Erythroblast (primary cell): ENCODE measurements at regions not wholly inside any gene's neighbourhood (a gene's known extent, or its start where the extent isn't known, plus 50 kb on each side); places are given as distances from the start of the nearest gene placed in this dataset.

Experiments used
- DNase-seq, 2 experiments: peaks; one replicate each; lab custom pipeline; 2025; lab: John Stamatoyannopoulos, UW
- GATA1 ChIP-seq: IDR thresholded peaks from 2 replicates; pipeline ENCODE4 v1.6.1; 2011; ENCODE audit warnings: low read depth, mild to moderate bottlenecking, control low read depth, low read length, moderate library complexity
- POLR2A ChIP-seq: IDR thresholded peaks from 2 replicates; pipeline ENCODE4 v1.6.1; 2011; ENCODE audit warnings: mild to moderate bottlenecking, low read length

GRCh38 chr11:97739932-97740800 lies 1280.6 kb upstream of the CNTN5 start:
- no peak for DNase-seq
- TF ChIP-seq POLR2A, result no peak

DNA sequence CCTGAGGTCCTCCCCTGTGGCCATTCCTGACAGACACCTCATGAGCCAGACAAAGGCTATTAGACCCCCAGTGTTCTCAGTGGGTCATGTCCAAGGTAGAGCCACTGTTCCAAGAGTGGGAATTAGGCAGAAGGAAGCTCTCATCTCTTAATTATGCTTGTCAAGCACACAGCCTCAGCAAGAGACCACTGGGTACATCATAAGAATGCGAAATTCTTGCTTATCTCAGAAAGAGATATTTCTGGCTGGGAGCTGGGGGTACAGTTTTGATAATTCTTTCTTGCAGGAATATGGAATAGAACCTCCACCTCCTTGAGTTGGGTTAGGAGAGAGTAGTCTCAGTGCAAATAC lies 1280.0 kb upstream of the CNTN5 start:
- DNase-seq, result no peak
- no peak for TF ChIP-seq POLR2A
- no peak for TF ChIP-seq GATA1

GRCh38 chr11:97742717-97743116 lies 1278.0 kb upstream of the CNTN5 start:
- no peak for DNase-seq
- TF ChIP-seq GATA1, result no peak
- no peak for TF ChIP-seq POLR2A

- peak in 1 of 2 experiments; percentile 6 for DNase-seq
- no peak for TF ChIP-seq POLR2A
- no peak for TF ChIP-seq GATA1
Measured at GRCh38 chr11:97743205-97743742, 1277.5 kb upstream of the CNTN5 start.

GRCh38 chr11:97745515-97746050 lies 1275.2 kb upstream of the CNTN5 start:
- DNase-seq, result no peak
- TF ChIP-seq POLR2A (no peak), GATA1 (no peak)

- TF ChIP-seq POLR2A (no peak), GATA1 (no peak)
- no peak for DNase-seq
Measured at GRCh38 chr11:97746818-97747217, 1273.9 kb upstream of the CNTN5 start.

- DNase-seq, result no peak
- no peak for TF ChIP-seq GATA1
- TF ChIP-seq POLR2A, result no peak
Measured at GRCh38 chr11:97751405-97751804, 1269.3 kb upstream of the CNTN5 start.

DNA sequence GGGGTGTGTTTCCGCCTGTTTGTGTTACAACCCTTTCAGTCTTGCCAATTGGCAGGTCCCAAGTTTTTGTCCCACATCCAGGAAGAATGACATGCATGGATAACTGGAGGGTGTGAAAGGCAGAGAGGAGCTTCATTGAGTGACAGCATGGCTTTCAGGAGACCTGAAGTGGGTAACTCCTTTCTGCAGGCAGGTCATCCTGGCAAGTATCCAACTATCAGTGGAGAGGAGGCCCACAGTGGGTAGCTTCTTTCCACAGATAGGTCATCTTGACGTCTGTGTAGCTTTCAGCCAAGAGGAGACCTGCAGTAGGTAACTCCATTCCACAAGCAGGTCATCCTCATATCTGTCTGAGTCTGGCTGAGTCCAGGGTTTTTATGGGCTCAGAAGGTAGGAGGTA lies 1268.8 kb upstream of the CNTN5 start:
- peak; percentile 5 to 17 for DNase-seq

DNA sequence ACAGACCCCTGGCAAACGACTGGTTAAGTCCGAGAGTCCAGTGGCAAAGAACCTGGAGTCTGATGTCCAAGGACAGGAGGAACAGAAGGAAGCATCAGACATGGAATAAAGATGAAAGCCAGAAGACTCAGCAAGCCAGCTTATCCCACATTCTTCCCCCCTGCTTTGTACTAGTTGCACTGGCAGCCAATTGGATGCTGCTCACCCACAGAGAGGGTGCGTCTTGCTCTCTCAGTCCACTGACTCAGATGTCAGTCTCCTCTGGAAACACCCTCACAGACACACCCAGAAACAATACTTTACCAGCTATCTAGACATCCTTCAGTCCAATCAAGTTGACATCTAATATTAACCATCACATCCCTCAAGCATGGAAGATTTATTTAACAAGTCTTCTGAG lies 1265.8 kb upstream of the CNTN5 start:
- no peak for DNase-seq
- TF ChIP-seq POLR2A (no peak), GATA1 (no peak)

More for the DNA sequence above, 1268.8 kb upstream of the CNTN5 start:
- no peak for TF ChIP-seq POLR2A
- no peak for TF ChIP-seq GATA1

DNA sequence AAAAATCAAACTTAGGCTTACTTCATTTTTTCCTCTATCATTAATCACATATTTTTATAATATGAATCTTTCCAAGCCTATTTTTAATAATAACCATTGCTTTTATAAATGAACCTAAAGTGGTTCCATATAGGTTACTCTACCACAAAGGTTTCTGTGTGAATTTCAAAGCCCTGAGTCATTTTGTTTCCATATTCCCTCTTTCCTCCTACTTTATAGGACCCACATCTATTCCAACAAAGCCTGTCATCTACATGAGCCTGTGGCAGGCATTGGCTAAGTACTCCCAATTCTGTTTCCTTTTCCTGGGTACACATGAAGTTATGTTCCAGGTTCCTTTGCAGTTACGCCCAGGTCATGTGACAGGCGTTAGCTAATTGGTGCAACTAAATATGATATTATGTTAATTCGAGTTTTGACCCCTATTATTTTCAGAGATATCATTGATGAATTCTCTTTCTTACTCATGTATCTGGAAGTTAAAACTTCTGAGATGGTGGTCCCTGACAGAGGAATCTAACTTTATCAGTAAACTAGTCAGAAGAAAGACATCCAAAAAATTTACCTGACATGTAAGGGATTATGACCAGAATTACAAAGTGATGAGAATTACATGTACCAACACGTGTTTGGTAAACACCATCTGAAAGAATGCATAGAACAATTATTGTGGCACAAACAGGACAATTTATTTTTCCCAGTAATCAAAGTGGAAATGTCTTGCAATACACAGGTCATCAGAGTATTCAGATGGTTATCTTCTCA lies 1264.0 kb upstream of the CNTN5 start:
- no peak for DNase-seq
- TF ChIP-seq GATA1, result no peak
- no peak for TF ChIP-seq POLR2A

- DNase-seq, result no peak
- TF ChIP-seq POLR2A (no peak), GATA1 (no peak)
Measured at GRCh38 chr11:97761175-97761574, 1259.6 kb upstream of the CNTN5 start.

DNA sequence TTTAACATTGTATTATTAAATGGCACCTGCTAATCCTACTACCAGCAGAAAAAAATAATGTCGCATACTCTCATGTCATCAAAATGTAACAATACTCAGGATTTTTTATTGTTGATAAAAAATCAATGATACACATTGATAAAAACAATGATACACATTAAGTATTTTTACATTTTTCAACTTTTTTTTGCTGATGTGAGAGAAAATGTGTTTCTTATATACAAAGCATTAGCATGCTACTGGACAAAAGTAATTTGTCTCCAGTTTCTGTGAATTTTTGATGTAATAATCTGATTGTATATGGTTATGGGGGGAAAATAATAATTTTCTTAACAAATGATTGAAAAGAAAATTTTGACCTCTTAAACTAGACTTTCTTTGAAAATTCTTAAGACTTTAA lies 1256.6 kb upstream of the CNTN5 start:
- DNase-seq, result no peak
- TF ChIP-seq GATA1, result no peak
- TF ChIP-seq POLR2A, result no peak

DNA sequence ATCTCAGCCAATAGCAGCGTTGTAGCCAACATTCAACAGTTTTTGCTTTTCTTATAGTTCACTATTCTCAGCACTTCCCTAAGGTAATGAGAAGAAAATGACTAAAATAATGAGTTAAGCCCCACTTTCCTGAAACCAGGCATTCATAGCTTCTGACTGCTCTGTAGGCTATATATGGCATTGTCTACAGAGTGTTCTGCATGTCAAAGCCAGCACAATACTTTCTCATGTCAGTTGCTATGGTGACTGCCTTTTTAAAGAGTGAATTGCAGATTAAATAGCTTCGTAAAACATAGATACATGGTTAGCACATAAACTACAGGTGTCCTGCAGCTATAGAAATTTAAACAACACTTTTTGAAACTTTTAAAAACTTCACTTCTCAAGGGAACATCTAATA lies 1256.1 kb upstream of the CNTN5 start:
- no peak for DNase-seq
- TF ChIP-seq POLR2A, result no peak
- TF ChIP-seq GATA1, result no peak

DNA sequence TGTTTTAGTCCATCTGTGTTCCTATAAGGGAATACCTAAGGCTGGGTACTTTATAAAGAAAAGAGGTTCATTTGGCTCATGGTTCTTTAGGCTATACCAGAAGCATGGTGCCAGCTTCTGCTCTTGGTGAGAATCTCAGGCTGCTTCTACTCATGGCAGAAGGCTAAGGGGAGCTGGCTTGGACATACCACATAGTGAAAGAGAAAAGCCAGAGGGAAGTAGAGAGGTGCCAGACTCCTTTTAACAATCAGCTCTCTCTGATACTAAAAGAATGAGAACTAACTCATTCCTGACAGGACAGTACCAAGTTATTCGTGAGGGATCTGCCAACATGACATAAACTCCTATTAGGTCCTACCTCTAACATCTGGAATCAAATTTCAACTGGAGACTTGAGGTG lies 1250.2 kb upstream of the CNTN5 start:
- TF ChIP-seq POLR2A (no peak), GATA1 (no peak)
- DNase-seq, result no peak

DNA sequence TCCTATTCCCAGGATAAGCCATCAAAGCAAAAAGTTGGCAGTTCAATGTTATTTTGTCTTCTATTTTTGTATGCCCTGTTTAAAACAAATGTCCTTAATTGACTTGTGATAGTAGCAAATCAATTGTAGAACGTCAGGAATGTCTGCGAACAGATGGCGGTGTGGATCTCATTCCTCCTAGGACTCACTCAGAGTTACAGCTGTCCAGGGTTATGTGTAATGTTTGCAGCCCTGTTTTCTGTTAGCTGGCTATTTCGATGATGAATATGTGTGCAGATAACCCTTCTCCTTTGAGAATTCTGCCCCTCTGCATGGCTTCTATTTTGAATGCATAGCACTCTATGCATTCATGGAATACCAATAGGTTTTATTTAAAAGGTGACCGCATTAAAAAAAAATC lies 1248.0 kb upstream of the CNTN5 start:
- TF ChIP-seq GATA1 (no peak), POLR2A (no peak)

GRCh38 chr11:97784388-97784787 lies 1236.4 kb upstream of the CNTN5 start:
- peak in 1 of 2 experiments; percentile 1 for DNase-seq

More for the DNA sequence above, 1248.0 kb upstream of the CNTN5 start:
- DNase-seq, result no peak
